Stimulated activated memory B cell treated with anti-CD40 and anti-IgM and Interleukin-4, amounts not matched to agents 10 μg/mL and 1 μg/mL and 100 μg/mL, for 72 hours (primary cell): ENCODE measurements at regions not wholly inside any gene's neighbourhood (a gene's known extent, or its start where the extent isn't known, plus 50 kb on each side); places are given as distances from the start of the nearest gene placed in this dataset.
"Not testable (repeated sequence)": the region's sequence is repeated elsewhere in the genome, so short reads cannot be mapped to it uniquely, and the experiment has no call there.

Source experiments
- ATAC-seq: fragments of 150-1000 bp; cut with Tn5 transposase; 2 replicates; pipeline ENCODE4 v1.10.0; 2021
- H3K27ac Mint-ChIP-seq: one replicate; pipeline ENCODE4 v1.8.0; 2022; ENCODE audit warnings: mild to moderate bottlenecking, mixed read lengths
- H3K27me3 Mint-ChIP-seq: one replicate; pipeline ENCODE4 v1.8.0; 2022; ENCODE audit warnings: mixed read lengths
- H3K36me3 Mint-ChIP-seq: one replicate; pipeline ENCODE4 v1.8.0; 2022; ENCODE audit warnings: mixed read lengths
- H3K4me1 Mint-ChIP-seq: one replicate; pipeline ENCODE4 v1.8.0; 2022; ENCODE audit warnings: mixed read lengths
- H3K4me3 Mint-ChIP-seq: one replicate; pipeline ENCODE4 v1.8.0; 2022; ENCODE audit warnings: mild to moderate bottlenecking, moderate library complexity, mixed read lengths
- H3K9me3 Mint-ChIP-seq: one replicate; pipeline ENCODE4 v1.8.0; 2022; ENCODE audit warnings: mixed read lengths

- Mint-ChIP-seq H3K27ac (no peak overlapping the region), H3K4me3 (no peak overlapping the region), H3K36me3 (no peaks in the 10 kb centered on the region), H3K9me3 (peaks cover 6% of the 10 kb centered on the region), H3K27me3 (no peaks in the 10 kb centered on the region), H3K4me1 (no peaks in the 10 kb centered on the region)
- no peak for ATAC-seq
These were observed 1093.0 kb upstream of the MIR17HG start for GRCh38 chr13:90254437-90254836.

DNA sequence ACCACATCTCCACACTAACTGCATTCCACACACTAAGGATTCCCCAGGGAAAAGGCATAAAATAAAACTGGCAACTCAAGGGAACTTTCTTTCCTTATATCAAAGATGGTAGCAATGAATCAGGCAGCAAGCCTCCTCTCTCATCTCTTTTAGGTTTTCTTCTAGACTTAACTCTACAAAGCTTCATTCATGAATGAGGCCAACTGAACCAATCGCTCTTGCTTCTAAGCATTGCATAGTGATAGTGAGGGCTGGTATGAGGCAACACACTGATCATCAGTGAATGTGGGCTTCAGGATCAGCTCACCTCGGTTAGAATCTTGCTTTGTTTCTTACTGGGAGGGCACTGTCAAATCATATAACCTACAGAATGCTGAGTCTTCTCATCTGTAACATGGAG lies 1090.7 kb upstream of the MIR17HG start:
- ATAC-seq = no peak
- Mint-ChIP-seq H3K9me3 (peaks cover 3% of the 10 kb centered on the region), H3K4me1 (no peaks in the 10 kb centered on the region)

GRCh38 chr13:90258129-90258528 lies 1089.4 kb upstream of the MIR17HG start:
- H3K9me3 Mint-ChIP-seq = peaks cover 3% of the 10 kb centered on the region
- no peak for ATAC-seq
- no peak overlapping the region for H3K27ac Mint-ChIP-seq
- H3K27me3 Mint-ChIP-seq = no peaks in the 10 kb centered on the region
- no peaks in the 10 kb centered on the region for H3K36me3 Mint-ChIP-seq
- no peaks in the 10 kb centered on the region for H3K4me1 Mint-ChIP-seq
- no peak overlapping the region for H3K4me3 Mint-ChIP-seq

More for the DNA sequence above, 1090.7 kb upstream of the MIR17HG start:
- Mint-ChIP-seq H3K27ac (no peak overlapping the region), H3K27me3 (no peaks in the 10 kb centered on the region), H3K4me3 (no peak overlapping the region), H3K36me3 (no peaks in the 10 kb centered on the region)

DNA sequence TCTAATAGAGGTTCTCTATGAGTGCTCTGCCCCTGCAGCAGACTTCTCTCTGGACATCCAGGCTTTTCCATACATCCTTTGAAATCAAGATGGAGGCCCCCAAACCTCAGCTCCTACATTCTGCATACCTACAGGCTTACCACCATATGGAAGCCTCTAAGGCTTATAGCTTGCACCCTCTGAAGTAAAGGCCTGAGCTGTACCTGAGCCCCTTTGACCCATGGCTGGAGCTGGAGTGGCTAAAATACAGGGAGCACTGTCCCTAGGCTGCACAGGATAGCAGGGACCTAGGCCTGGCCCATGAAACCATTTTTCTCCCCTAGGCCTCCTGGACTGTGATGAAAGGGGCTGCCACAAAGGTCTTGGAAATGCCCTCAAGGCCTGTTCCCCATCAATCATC lies 1086.1 kb upstream of the MIR17HG start:
- Mint-ChIP-seq H3K27ac (no peak overlapping the region), H3K4me1 (no peaks in the 10 kb centered on the region), H3K27me3 (no peaks in the 10 kb centered on the region), H3K4me3 (no peak overlapping the region), H3K9me3 (no peaks in the 10 kb centered on the region), H3K36me3 (no peaks in the 10 kb centered on the region)
- ATAC-seq = no peak

DNA sequence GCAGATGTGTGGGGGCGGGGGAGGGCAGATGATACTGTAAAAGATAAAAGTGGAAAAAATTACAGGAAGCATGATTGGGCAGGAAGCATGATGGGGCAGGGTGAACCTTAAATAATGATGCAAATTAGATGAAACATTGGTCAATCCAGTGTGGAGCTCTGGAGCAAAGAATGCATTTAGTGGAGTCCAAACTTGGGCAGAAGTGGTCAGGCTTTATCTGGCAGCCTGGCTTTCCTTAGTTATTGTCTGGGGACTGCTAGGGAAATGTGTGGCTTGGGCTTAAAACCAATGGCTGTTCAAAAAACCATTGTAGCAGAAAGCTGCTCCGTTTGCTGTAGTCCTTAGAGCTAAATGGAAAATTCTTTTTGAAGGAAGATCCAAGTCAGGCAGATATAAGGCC lies 1077.3 kb upstream of the MIR17HG start:
- no peak for ATAC-seq
- Mint-ChIP-seq H3K4me1 (no peaks in the 10 kb centered on the region), H3K36me3 (no peaks in the 10 kb centered on the region), H3K27me3 (no peaks in the 10 kb centered on the region), H3K27ac (no peak overlapping the region), H3K9me3 (peaks cover 14% of the 10 kb centered on the region), H3K4me3 (no peak overlapping the region)

DNA sequence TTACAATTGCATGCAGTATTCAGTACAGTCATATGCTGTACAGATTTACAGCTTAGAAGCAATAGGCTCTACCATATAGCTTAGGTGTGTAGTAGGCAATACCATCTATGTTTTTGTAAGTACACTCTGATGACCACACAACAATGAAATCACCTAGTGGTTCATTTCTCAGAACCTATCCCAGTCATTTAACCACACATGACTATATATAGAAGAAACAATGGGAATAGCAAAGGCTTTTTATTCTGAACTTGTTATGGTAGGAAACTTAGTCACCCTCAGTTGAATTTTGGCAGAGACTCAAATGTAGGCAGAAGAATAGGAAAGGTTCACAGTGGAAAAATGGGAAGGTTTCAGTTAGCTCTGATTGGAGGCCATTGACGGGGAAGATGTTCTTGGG lies 1075.1 kb upstream of the MIR17HG start:
- Mint-ChIP-seq H3K9me3 (peaks cover 14% of the 10 kb centered on the region), H3K4me3 (no peak overlapping the region), H3K36me3 (no peaks in the 10 kb centered on the region), H3K27me3 (no peaks in the 10 kb centered on the region), H3K4me1 (no peaks in the 10 kb centered on the region), H3K27ac (no peak overlapping the region)
- no peak for ATAC-seq

DNA sequence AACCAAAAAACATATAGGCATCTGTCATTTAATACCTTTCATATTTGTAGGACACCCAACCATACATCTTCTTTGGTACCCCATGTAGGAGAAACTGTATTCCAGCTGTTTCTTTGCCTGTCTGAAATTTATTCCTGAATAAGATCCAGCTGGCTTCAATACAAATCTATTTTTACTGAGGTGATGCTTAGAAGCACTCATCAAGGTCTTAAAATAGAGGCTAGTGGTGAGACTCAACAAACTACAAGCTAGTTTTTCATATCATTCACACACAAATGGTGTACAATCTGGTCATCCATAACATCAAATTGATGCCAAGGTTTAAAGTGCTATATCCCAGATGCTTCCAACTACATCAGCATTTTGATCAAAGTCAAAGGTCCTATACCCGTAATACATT lies 1071.3 kb upstream of the MIR17HG start:
- Mint-ChIP-seq H3K9me3 (peaks cover 14% of the 10 kb centered on the region), H3K36me3 (no peaks in the 10 kb centered on the region), H3K27me3 (no peaks in the 10 kb centered on the region), H3K27ac (no peak overlapping the region), H3K4me1 (no peaks in the 10 kb centered on the region), H3K4me3 (no peak overlapping the region)
- ATAC-seq = no peak

GRCh38 chr13:90278231-90278630 lies 1069.3 kb upstream of the MIR17HG start:
- not testable (repeated sequence) for H3K9me3 Mint-ChIP-seq, H3K4me3 Mint-ChIP-seq, ATAC-seq, H3K4me1 Mint-ChIP-seq, H3K27ac Mint-ChIP-seq, H3K36me3 Mint-ChIP-seq, H3K27me3 Mint-ChIP-seq

DNA sequence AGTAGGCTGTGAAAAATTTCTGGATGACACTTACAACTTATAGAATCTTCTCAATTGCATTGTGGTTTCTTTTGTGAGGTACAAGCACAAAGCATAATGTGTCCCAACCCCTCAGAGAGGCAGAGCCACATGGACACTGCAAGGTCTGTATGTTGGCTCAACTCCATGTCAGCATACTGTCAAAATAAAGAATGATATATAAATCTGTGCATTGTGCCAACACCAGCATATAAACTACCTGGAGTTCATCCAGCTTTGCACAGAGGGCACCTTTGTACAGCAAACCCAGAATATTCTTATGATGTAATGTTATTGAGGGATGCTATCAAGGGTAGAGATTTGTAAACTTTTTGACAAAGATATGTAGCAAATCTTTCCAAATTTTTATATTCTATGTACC lies 1065.8 kb upstream of the MIR17HG start:
- no peaks in the 10 kb centered on the region for H3K27me3 Mint-ChIP-seq
- H3K36me3 Mint-ChIP-seq = no peaks in the 10 kb centered on the region
- no peaks in the 10 kb centered on the region for H3K4me1 Mint-ChIP-seq
- ATAC-seq = no peak
- no peak overlapping the region for H3K4me3 Mint-ChIP-seq
- H3K27ac Mint-ChIP-seq = no peak overlapping the region
- no peaks in the 10 kb centered on the region for H3K9me3 Mint-ChIP-seq

DNA sequence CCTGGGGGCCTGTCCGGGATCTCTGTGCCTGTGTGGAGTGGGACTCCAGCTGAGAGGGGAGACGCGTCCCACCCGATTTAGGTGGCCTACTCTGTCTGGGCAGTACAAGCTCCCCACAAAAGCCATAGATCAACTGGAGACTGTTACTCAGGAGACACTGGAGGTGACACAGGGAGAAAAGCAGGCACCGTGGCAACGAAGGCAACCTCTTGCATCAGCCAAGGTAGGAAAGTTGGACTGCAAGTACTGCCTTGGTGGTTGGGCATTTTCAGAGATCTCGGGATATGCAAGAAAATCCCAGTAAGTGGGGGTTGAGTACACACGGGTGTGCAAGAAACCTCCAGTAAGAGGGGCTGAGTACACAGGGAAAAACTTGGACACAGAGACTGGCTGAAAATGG lies 1060.0 kb upstream of the MIR17HG start:
- no peak for ATAC-seq
- Mint-ChIP-seq H3K4me1 (no peaks in the 10 kb centered on the region), H3K9me3 (peaks cover 19% of the 10 kb centered on the region), H3K36me3 (no peaks in the 10 kb centered on the region), H3K27me3 (no peaks in the 10 kb centered on the region), H3K4me3 (no peak overlapping the region), H3K27ac (no peak overlapping the region)

DNA sequence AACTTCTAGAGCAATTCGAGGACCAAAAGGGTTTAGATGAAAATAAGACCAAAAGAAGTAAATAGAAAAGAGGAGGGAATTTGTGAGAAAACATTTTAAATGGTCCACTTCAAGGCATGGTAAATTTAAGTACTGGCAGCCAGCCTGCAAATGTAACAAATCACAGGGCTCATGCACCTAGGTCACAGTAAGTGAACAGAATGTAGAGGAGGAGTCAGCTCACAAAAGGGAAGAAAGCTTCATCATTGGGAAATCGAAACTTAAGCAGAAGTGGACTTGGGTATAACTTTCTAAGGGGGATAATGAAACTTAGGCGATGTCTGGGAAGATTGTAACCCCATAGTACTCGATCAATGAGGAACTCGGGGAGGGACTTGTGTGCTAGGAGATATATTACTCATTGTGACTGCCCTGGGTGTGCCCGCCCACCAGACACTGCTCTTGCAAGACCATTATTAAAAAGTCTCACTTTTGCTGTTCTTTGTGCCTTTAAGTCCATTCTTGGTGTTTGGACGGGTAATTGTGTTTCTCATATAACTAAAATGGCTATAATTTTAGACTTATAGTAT lies 1053.6 kb upstream of the MIR17HG start:
- ATAC-seq = no peak
- Mint-ChIP-seq H3K36me3 (no peaks in the 10 kb centered on the region), H3K4me1 (no peaks in the 10 kb centered on the region), H3K4me3 (no peak overlapping the region), H3K27me3 (no peaks in the 10 kb centered on the region), H3K27ac (no peak overlapping the region), H3K9me3 (peaks cover 11% of the 10 kb centered on the region)

GRCh38 chr13:90299238-90299637 lies 1048.2 kb upstream of the MIR17HG start:
- H3K4me3 Mint-ChIP-seq = no peak overlapping the region
- no peaks in the 10 kb centered on the region for H3K4me1 Mint-ChIP-seq
- H3K27ac Mint-ChIP-seq = no peak overlapping the region
- no peaks in the 10 kb centered on the region for H3K36me3 Mint-ChIP-seq
- H3K9me3 Mint-ChIP-seq = peaks cover 2% of the 10 kb centered on the region
- H3K27me3 Mint-ChIP-seq = no peaks in the 10 kb centered on the region
- ATAC-seq = no peak

GRCh38 chr13:90300015-90300414 lies 1047.5 kb upstream of the MIR17HG start:
- ATAC-seq = no peak
- H3K4me1 Mint-ChIP-seq = no peaks in the 10 kb centered on the region
- H3K9me3 Mint-ChIP-seq = peaks cover 2% of the 10 kb centered on the region
- no peaks in the 10 kb centered on the region for H3K27me3 Mint-ChIP-seq
- no peaks in the 10 kb centered on the region for H3K36me3 Mint-ChIP-seq
- H3K27ac Mint-ChIP-seq = no peak overlapping the region
- no peak overlapping the region for H3K4me3 Mint-ChIP-seq

DNA sequence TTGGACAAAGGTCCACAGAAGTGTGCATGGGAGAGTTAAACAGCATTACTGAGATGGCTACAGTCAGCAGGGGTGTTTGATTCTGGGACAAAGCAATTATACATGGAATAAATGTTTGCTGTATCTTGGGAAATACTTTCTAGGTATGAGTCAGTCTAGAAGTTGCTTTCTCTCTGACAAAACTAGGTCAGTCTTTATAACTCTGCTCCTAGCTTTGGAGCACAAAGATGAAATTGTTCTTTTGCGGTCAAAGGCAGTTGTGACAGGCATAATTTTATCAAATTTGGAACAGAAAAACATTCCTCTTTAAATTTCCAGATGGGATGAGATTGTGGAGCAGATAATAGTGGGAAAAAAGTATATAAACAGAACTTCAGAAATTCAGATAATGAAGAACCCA lies 1045.4 kb upstream of the MIR17HG start:
- peaks cover 6% of the 10 kb centered on the region for H3K9me3 Mint-ChIP-seq
- H3K4me3 Mint-ChIP-seq = no peak overlapping the region
- no peaks in the 10 kb centered on the region for H3K27me3 Mint-ChIP-seq
- H3K36me3 Mint-ChIP-seq = no peaks in the 10 kb centered on the region
- ATAC-seq = no peak
- H3K27ac Mint-ChIP-seq = no peak overlapping the region
- no peaks in the 10 kb centered on the region for H3K4me1 Mint-ChIP-seq

GRCh38 chr13:90305796-90306195 lies 1041.7 kb upstream of the MIR17HG start:
- no peak overlapping the region for H3K27ac Mint-ChIP-seq
- H3K9me3 Mint-ChIP-seq = peaks cover 7% of the 10 kb centered on the region
- no peaks in the 10 kb centered on the region for H3K27me3 Mint-ChIP-seq
- no peak overlapping the region for H3K4me3 Mint-ChIP-seq
- no peaks in the 10 kb centered on the region for H3K4me1 Mint-ChIP-seq
- no peak for ATAC-seq
- no peaks in the 10 kb centered on the region for H3K36me3 Mint-ChIP-seq

- Mint-ChIP-seq H3K27ac (no peak overlapping the region), H3K9me3 (peaks cover 9% of the 10 kb centered on the region), H3K27me3 (no peaks in the 10 kb centered on the region), H3K36me3 (no peaks in the 10 kb centered on the region), H3K4me3 (no peak overlapping the region), H3K4me1 (no peaks in the 10 kb centered on the region)
- no peak for ATAC-seq
These were observed 1040.4 kb upstream of the MIR17HG start for GRCh38 chr13:90307136-90307535.

GRCh38 chr13:90308249-90308648 lies 1039.2 kb upstream of the MIR17HG start:
- H3K4me1 Mint-ChIP-seq = no peaks in the 10 kb centered on the region
- ATAC-seq = no peak

More at GRCh38 chr13:90308249-90308648, 1039.2 kb upstream of the MIR17HG start:
- peaks cover 9% of the 10 kb centered on the region for H3K9me3 Mint-ChIP-seq
- H3K27me3 Mint-ChIP-seq = no peaks in the 10 kb centered on the region
- no peaks in the 10 kb centered on the region for H3K36me3 Mint-ChIP-seq
- H3K27ac Mint-ChIP-seq = no peak overlapping the region
- H3K4me3 Mint-ChIP-seq = no peak overlapping the region
